ENCODE measurements at regions not wholly inside any gene's neighbourhood (a gene's known extent, or its start where the extent isn't known, plus 50 kb on each side); places are given as distances from the start of the nearest gene placed in this dataset.

- Mint-ChIP-seq H3K27me3 (ENCODE audit: low read depth) (peaks cover 16% of the 10 kb centered on the region), H3K9me3 (peaks cover 6% of the 10 kb centered on the region), H3K4me1 (peaks cover 13% of the 10 kb centered on the region), H3K27ac (ENCODE audit: unreplicated experiment) (no peak overlapping the region), H3K4me3 (no peak overlapping the region), H3K36me3 (ENCODE audit: low read depth) (no peaks in the 10 kb centered on the region)
- no peak for TF ChIP-seq CTCF (conservative IDR thresholded peaks at IDR 0.05)
- DNase-seq (ENCODE audit: low read depth, low spot score): no peak
Observed at GRCh38 chr1:230499496-230499895, 73.4 kb upstream of the PGBD5 start.

GRCh38 chr1:230498704-230499103, 72.6 kb upstream of the PGBD5 start:
- H3K4me3 Mint-ChIP-seq: no peak overlapping the region
- H3K36me3 Mint-ChIP-seq (ENCODE audit: low read depth): no peaks in the 10 kb centered on the region
- H3K9me3 Mint-ChIP-seq: peaks cover 6% of the 10 kb centered on the region
- TF ChIP-seq CTCF (conservative IDR thresholded peaks at IDR 0.05): no peak
- H3K4me1 Mint-ChIP-seq: peaks cover 5% of the 10 kb centered on the region
- DNase-seq (ENCODE audit: low read depth, low spot score): no peak
- no peak overlapping the region for H3K27ac Mint-ChIP-seq (ENCODE audit: unreplicated experiment)
- peaks cover 18% of the 10 kb centered on the region for H3K27me3 Mint-ChIP-seq (ENCODE audit: low read depth)

- Mint-ChIP-seq H3K36me3 (ENCODE audit: low read depth) (no peaks in the 10 kb centered on the region), H3K27me3 (ENCODE audit: low read depth) (peaks cover 18% of the 10 kb centered on the region), H3K27ac (ENCODE audit: unreplicated experiment) (no peak overlapping the region), H3K4me3 (no peak overlapping the region), H3K9me3 (peaks cover 6% of the 10 kb centered on the region), H3K4me1 (no peaks in the 10 kb centered on the region)
- no peak for TF ChIP-seq CTCF (conservative IDR thresholded peaks at IDR 0.05)
- DNase-seq (ENCODE audit: low read depth, low spot score): no peak
Observed at GRCh38 chr1:230496451-230496850, 70.3 kb upstream of the PGBD5 start.

GRCh38 chr1:230495891-230496385, 69.8 kb upstream of the PGBD5 start:
- Mint-ChIP-seq H3K27me3 (ENCODE audit: low read depth) (peaks cover 18% of the 10 kb centered on the region), H3K4me3 (no peak overlapping the region), H3K4me1 (no peaks in the 10 kb centered on the region), H3K36me3 (ENCODE audit: low read depth) (no peaks in the 10 kb centered on the region), H3K9me3 (peaks cover 6% of the 10 kb centered on the region), H3K27ac (ENCODE audit: unreplicated experiment) (peak overlapping the region; percentile 40)
- no peak for TF ChIP-seq CTCF (conservative IDR thresholded peaks at IDR 0.05)
- DNase-seq (ENCODE audit: low read depth, low spot score): no peak

- peaks cover 2% of the 10 kb centered on the region for H3K9me3 Mint-ChIP-seq
- H3K36me3 Mint-ChIP-seq (ENCODE audit: low read depth): no peaks in the 10 kb centered on the region
- H3K27ac Mint-ChIP-seq (ENCODE audit: unreplicated experiment): no peak overlapping the region
- no peak overlapping the region for H3K4me3 Mint-ChIP-seq
- DNase-seq (ENCODE audit: low read depth, low spot score): no peak
- TF ChIP-seq CTCF (conservative IDR thresholded peaks at IDR 0.05): no peak
- H3K4me1 Mint-ChIP-seq: no peaks in the 10 kb centered on the region
- peaks cover 18% of the 10 kb centered on the region for H3K27me3 Mint-ChIP-seq (ENCODE audit: low read depth)
Observed at GRCh38 chr1:230495076-230495475, 68.9 kb upstream of the PGBD5 start.

- TF ChIP-seq CTCF (conservative IDR thresholded peaks at IDR 0.05): no peak
- no peak overlapping the region for H3K27ac Mint-ChIP-seq (ENCODE audit: unreplicated experiment)
- H3K4me1 Mint-ChIP-seq: no peaks in the 10 kb centered on the region
- DNase-seq (ENCODE audit: low read depth, low spot score): no peak
- no peaks in the 10 kb centered on the region for H3K36me3 Mint-ChIP-seq (ENCODE audit: low read depth)
- peaks cover 18% of the 10 kb centered on the region for H3K27me3 Mint-ChIP-seq (ENCODE audit: low read depth)
- H3K4me3 Mint-ChIP-seq: no peak overlapping the region
- peaks cover 2% of the 10 kb centered on the region for H3K9me3 Mint-ChIP-seq
Observed at GRCh38 chr1:230494514-230494913, 68.4 kb upstream of the PGBD5 start.
